ENCODE measurements at regions not wholly inside any gene's neighbourhood (a gene's known extent, or its start where the extent isn't known, plus 50 kb on each side); places are given as distances from the start of the nearest gene placed in this dataset.
"Not testable (repeated sequence)": the region's sequence is repeated elsewhere in the genome, so short reads cannot be mapped to it uniquely, and the experiment has no call there.

DNA sequence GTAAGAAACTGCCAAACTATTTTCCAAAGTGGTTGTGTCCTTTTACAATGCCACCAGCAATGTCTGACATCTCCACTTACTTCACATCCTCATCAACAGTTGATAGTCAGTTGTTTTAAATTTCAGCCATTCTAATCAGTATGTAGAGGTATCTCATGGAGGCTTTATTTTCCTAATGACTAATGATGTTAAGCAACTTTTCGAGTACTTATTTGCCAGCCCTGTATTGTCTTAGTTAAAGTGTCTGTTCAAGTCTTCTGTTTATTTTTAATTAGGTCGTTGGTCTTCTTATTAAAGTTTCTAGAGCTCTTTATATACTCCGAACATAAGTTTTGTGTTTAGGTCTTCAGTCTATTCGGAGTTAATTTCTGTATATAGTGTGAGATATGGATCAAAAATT, 54.9 kb upstream of the NBPF12 start:
- not testable (repeated sequence) for H4K20me1 ChIP-seq (ENCODE audit: control insufficient read depth, extremely low read depth, insufficient read depth, low read length); H3K27me3 ChIP-seq (ENCODE audit: control insufficient read depth, insufficient read depth, low read length); H3K4me3 ChIP-seq (replicated peaks in 1 of 4; ENCODE audit: control extremely low read depth in 1 of 4, insufficient read depth in 1 of 4, low read depth in 3 of 4, low read length in 4 of 4); H3K4me2 ChIP-seq (ENCODE audit: extremely low read depth, insufficient read depth, low read length); H3K9ac ChIP-seq (ENCODE audit: insufficient read depth, low read length); H3K4me1 ChIP-seq (ENCODE audit: control insufficient read depth, extremely low read depth, insufficient read depth, low read length); H3K27ac ChIP-seq (ENCODE audit: insufficient read depth, low read length); H2AFZ ChIP-seq (ENCODE audit: low read length); H3K79me2 ChIP-seq (ENCODE audit: control insufficient read depth, insufficient read depth, low read length); H3K9me3 ChIP-seq (ENCODE audit: control insufficient read depth, insufficient read depth, low read depth, low read length); H3K36me3 ChIP-seq (ENCODE audit: control insufficient read depth, insufficient read depth, low read length)
- peak in 1 of 2 donors; percentile 1 for DNase-seq (ENCODE audit: low read depth in 2 of 2)

- H3K27me3 ChIP-seq (ENCODE audit: control insufficient read depth, insufficient read depth, low read length); H2AFZ ChIP-seq (ENCODE audit: low read length); H3K4me1 ChIP-seq (ENCODE audit: control insufficient read depth, extremely low read depth, insufficient read depth, low read length); DNase-seq (ENCODE audit: low read depth in 2 of 2); H3K27ac ChIP-seq (ENCODE audit: insufficient read depth, low read length); H3K36me3 ChIP-seq (ENCODE audit: control insufficient read depth, insufficient read depth, low read length); H3K79me2 ChIP-seq (ENCODE audit: control insufficient read depth, insufficient read depth, low read length); H3K4me2 ChIP-seq (ENCODE audit: extremely low read depth, insufficient read depth, low read length); H4K20me1 ChIP-seq (ENCODE audit: control insufficient read depth, extremely low read depth, insufficient read depth, low read length); H3K9ac ChIP-seq (ENCODE audit: insufficient read depth, low read length); H3K4me3 ChIP-seq (replicated peaks in 1 of 4; ENCODE audit: control extremely low read depth in 1 of 4, insufficient read depth in 1 of 4, low read depth in 3 of 4, low read length in 4 of 4); H3K9me3 ChIP-seq (ENCODE audit: control insufficient read depth, insufficient read depth, low read depth, low read length): not testable (repeated sequence)
Observed at GRCh38 chr1:146881096-146881495, 57.0 kb upstream of the NBPF12 start.

DNA sequence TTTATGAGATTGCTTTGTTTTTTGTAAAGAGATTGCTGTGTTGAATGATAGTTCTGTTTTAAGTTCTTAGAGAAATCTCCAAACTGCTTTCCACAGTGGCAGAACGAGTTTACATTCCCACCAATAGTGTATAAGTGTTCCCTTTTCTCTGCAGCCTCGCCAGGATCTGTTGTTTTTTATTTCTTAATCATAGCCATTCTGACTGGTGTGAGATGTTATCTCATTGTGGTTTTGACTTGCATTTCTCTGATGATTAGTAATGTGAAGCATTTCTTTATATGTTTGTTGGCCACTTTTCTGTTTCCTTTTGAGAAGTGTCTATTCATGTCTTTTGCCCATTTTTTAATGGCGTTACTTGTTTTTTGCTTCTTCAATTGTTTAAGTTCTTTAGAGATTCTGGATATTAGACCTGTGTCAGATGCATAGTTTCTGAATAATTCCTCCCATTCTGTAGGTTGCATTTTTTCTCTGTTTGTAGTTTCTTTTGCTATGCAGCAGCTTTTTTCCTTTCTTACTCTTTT, 74.3 kb upstream of the NBPF12 start:
- not testable (repeated sequence) for H3K9ac ChIP-seq (ENCODE audit: insufficient read depth, low read length); H3K36me3 ChIP-seq (ENCODE audit: control insufficient read depth, insufficient read depth, low read length); H3K27ac ChIP-seq (ENCODE audit: insufficient read depth, low read length); H3K9me3 ChIP-seq (ENCODE audit: control insufficient read depth, insufficient read depth, low read depth, low read length); H3K4me2 ChIP-seq (ENCODE audit: extremely low read depth, insufficient read depth, low read length); H3K4me3 ChIP-seq (replicated peaks in 1 of 4; ENCODE audit: control extremely low read depth in 1 of 4, insufficient read depth in 1 of 4, low read depth in 3 of 4, low read length in 4 of 4); H2AFZ ChIP-seq (ENCODE audit: low read length); H3K27me3 ChIP-seq (ENCODE audit: control insufficient read depth, insufficient read depth, low read length); H3K79me2 ChIP-seq (ENCODE audit: control insufficient read depth, insufficient read depth, low read length); H3K4me1 ChIP-seq (ENCODE audit: control insufficient read depth, extremely low read depth, insufficient read depth, low read length); H4K20me1 ChIP-seq (ENCODE audit: control insufficient read depth, extremely low read depth, insufficient read depth, low read length)
- DNase-seq (ENCODE audit: low read depth in 2 of 2) = peak in 1 of 2 donors; percentile 11

GRCh38 chr1:146853147-146853546, 85.0 kb upstream of the NBPF12 start:
- not testable (repeated sequence) for DNase-seq (ENCODE audit: low read depth in 2 of 2); H3K36me3 ChIP-seq (ENCODE audit: control insufficient read depth, insufficient read depth, low read length); H3K79me2 ChIP-seq (ENCODE audit: control insufficient read depth, insufficient read depth, low read length); H4K20me1 ChIP-seq (ENCODE audit: control insufficient read depth, extremely low read depth, insufficient read depth, low read length); H3K9me3 ChIP-seq (ENCODE audit: control insufficient read depth, insufficient read depth, low read depth, low read length); H3K4me2 ChIP-seq (ENCODE audit: extremely low read depth, insufficient read depth, low read length); H3K4me3 ChIP-seq (replicated peaks in 1 of 4; ENCODE audit: control extremely low read depth in 1 of 4, insufficient read depth in 1 of 4, low read depth in 3 of 4, low read length in 4 of 4); H3K4me1 ChIP-seq (ENCODE audit: control insufficient read depth, extremely low read depth, insufficient read depth, low read length); H3K27ac ChIP-seq (ENCODE audit: insufficient read depth, low read length); H3K9ac ChIP-seq (ENCODE audit: insufficient read depth, low read length); H3K27me3 ChIP-seq (ENCODE audit: control insufficient read depth, insufficient read depth, low read length); H2AFZ ChIP-seq (ENCODE audit: low read length)

DNA sequence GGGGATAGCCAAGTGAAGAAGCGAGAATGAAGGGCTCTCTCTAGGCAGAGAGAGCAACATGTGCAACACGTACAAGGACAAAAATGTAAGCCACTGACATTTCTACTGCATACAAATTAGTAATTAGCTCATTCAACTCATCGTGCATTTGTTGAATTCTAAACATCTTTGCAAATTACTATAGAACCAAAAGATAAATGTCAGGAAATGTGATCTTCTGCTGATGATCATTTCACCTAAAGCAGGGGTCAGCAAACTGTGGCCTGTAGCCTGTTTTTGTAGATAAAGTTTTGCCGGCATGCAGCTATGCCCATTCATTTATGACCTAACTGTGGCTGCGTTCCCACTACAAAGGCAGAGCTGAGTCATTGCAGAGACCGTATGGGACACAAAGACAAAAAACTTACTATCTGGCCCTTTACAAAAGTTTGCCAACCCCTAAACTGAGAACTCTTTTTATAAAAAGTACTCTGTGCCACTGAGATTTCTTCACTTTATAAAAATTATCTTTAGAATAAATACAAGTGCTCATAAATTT, 87.7 kb upstream of the NBPF12 start:
- H3K4me2 ChIP-seq (ENCODE audit: extremely low read depth, insufficient read depth, low read length); H2AFZ ChIP-seq (ENCODE audit: low read length); H3K27ac ChIP-seq (ENCODE audit: insufficient read depth, low read length); H3K4me1 ChIP-seq (ENCODE audit: control insufficient read depth, extremely low read depth, insufficient read depth, low read length); H3K36me3 ChIP-seq (ENCODE audit: control insufficient read depth, insufficient read depth, low read length); H3K4me3 ChIP-seq (replicated peaks in 1 of 4; ENCODE audit: control extremely low read depth in 1 of 4, insufficient read depth in 1 of 4, low read depth in 3 of 4, low read length in 4 of 4); H3K9ac ChIP-seq (ENCODE audit: insufficient read depth, low read length); H4K20me1 ChIP-seq (ENCODE audit: control insufficient read depth, extremely low read depth, insufficient read depth, low read length); H3K79me2 ChIP-seq (ENCODE audit: control insufficient read depth, insufficient read depth, low read length); H3K9me3 ChIP-seq (ENCODE audit: control insufficient read depth, insufficient read depth, low read depth, low read length); H3K27me3 ChIP-seq (ENCODE audit: control insufficient read depth, insufficient read depth, low read length): not testable (repeated sequence)
- DNase-seq (ENCODE audit: low read depth in 2 of 2) = peak in 1 of 2 donors; percentile 21

DNA sequence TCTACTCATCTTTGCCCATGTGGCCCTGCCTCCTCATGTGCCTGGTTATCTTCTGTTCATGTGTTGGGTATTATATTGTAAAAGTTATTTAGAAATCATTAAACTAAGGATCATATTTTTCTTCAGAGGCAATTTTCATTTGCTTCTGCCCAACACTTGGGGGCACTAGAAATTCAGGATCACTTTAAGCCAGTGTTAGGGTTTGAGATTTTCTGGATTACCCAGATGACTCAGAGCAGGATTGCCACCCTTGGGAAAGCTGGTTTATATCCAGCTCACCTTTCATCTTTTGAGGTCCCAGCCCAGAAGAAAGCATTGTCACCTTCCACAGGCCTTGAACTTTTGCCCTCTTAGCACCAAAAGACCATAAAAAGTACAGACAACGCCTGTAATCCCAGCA, 99.4 kb upstream of the NBPF12 start:
- H3K27me3 ChIP-seq (ENCODE audit: control insufficient read depth, insufficient read depth, low read length); H3K9me3 ChIP-seq (ENCODE audit: control insufficient read depth, insufficient read depth, low read depth, low read length): not testable (repeated sequence)

GRCh38 chr1:146826957-146827356, 111.2 kb upstream of the NBPF12 start:
- DNase-seq (ENCODE audit: low read depth in 2 of 2); H2AFZ ChIP-seq (ENCODE audit: low read length); H3K9me3 ChIP-seq (ENCODE audit: control insufficient read depth, insufficient read depth, low read depth, low read length); H3K36me3 ChIP-seq (ENCODE audit: control insufficient read depth, insufficient read depth, low read length); H3K79me2 ChIP-seq (ENCODE audit: control insufficient read depth, insufficient read depth, low read length); H3K4me3 ChIP-seq (replicated peaks in 1 of 4; ENCODE audit: control extremely low read depth in 1 of 4, insufficient read depth in 1 of 4, low read depth in 3 of 4, low read length in 4 of 4); H4K20me1 ChIP-seq (ENCODE audit: control insufficient read depth, extremely low read depth, insufficient read depth, low read length); H3K27me3 ChIP-seq (ENCODE audit: control insufficient read depth, insufficient read depth, low read length); H3K4me2 ChIP-seq (ENCODE audit: extremely low read depth, insufficient read depth, low read length); H3K27ac ChIP-seq (ENCODE audit: insufficient read depth, low read length); H3K4me1 ChIP-seq (ENCODE audit: control insufficient read depth, extremely low read depth, insufficient read depth, low read length); H3K9ac ChIP-seq (ENCODE audit: insufficient read depth, low read length): not testable (repeated sequence)

More for the DNA sequence above, 99.4 kb upstream of the NBPF12 start:
- not testable (repeated sequence) for H3K4me3 ChIP-seq (replicated peaks in 1 of 4; ENCODE audit: control extremely low read depth in 1 of 4, insufficient read depth in 1 of 4, low read depth in 3 of 4, low read length in 4 of 4); H2AFZ ChIP-seq (ENCODE audit: low read length); DNase-seq (ENCODE audit: low read depth in 2 of 2); H3K9ac ChIP-seq (ENCODE audit: insufficient read depth, low read length); H3K4me1 ChIP-seq (ENCODE audit: control insufficient read depth, extremely low read depth, insufficient read depth, low read length); H3K79me2 ChIP-seq (ENCODE audit: control insufficient read depth, insufficient read depth, low read length); H3K36me3 ChIP-seq (ENCODE audit: control insufficient read depth, insufficient read depth, low read length); H3K27ac ChIP-seq (ENCODE audit: insufficient read depth, low read length); H4K20me1 ChIP-seq (ENCODE audit: control insufficient read depth, extremely low read depth, insufficient read depth, low read length); H3K4me2 ChIP-seq (ENCODE audit: extremely low read depth, insufficient read depth, low read length)
